ENCODE measurements at regions not wholly inside any gene's neighbourhood (a gene's known extent, or its start where the extent isn't known, plus 50 kb on each side); places are given as distances from the start of the nearest gene placed in this dataset.

DNA sequence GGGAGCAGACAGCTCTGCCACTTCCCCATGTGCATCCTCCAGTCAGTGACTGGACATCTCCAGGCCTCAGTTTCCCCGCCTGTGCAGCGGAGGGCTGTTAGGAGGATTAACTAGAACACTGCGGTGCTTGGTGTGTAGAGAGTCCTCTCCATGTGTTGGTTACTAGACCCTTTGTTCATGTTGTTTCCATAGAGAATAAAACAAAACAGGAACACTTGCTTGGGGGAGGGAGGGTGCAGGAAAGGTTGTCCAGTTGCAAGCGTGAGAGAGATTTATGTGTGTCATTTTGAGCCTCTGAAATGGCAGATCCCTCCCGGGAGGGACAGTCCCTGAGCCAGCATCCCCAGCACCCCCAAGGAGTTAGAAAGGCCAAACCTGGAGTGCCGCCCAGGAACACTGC is 184.0 kb upstream of the LYSMD4 start (continued):
- no peak for TF ChIP-seq RFX5 (IDR thresholded peaks at IDR 0.05; ENCODE audit: borderline replicate concordance, low read depth, low read length)
- TF ChIP-seq TCF12 (IDR thresholded peaks at IDR 0.05; ENCODE audit: low read depth, low read length): no peak
